Loucy (cell line): ENCODE measurements at regions not wholly inside any gene's neighbourhood (a gene's known extent, or its start where the extent isn't known, plus 50 kb on each side); places are given as distances from the start of the nearest gene placed in this dataset.

ENCODE experiments used
- H2AFZ ChIP-seq: fragments of 200-600 bp; sonication (generic); 2 replicates; pipeline ENCODE4 v1.6.0; 2016; ENCODE audit warnings: antibody characterized with exemption, mild to moderate bottlenecking, low read length, moderate library complexity
- H3F3A ChIP-seq: fragments of 200-600 bp; 2 replicates; pipeline ENCODE4 v1.6.0; 2016; ENCODE audit warnings: antibody characterized with exemption, low read depth, mild to moderate bottlenecking
- H3K27me3 ChIP-seq: fragments of 200-600 bp; sonication (generic); 2 replicates; pipeline ENCODE4 v1.6.1; 2014; ENCODE audit warnings: low read length, mild to moderate bottlenecking; ENCODE audit not compliant: insufficient read depth, poor library complexity, severe bottlenecking
- H3K36me3 ChIP-seq: fragments of 200-600 bp; sonication (generic); 2 replicates; pipeline ENCODE4 v1.6.1; 2016; ENCODE audit warnings: low read length; ENCODE audit not compliant: insufficient read depth
- H3K4me1 ChIP-seq: fragments of 200-600 bp; sonication (generic); 2 replicates; pipeline ENCODE4 v1.5.1; 2014; ENCODE audit warnings: low read length, mild to moderate bottlenecking; ENCODE audit not compliant: insufficient read depth, poor library complexity, severe bottlenecking
- H3K4me2 ChIP-seq: fragments of 200-600 bp; sonication (generic); 2 replicates; pipeline ENCODE4 v1.6.0; 2014; ENCODE audit warnings: antibody characterized with exemption, low read length, low read depth, mild to moderate bottlenecking; ENCODE audit not compliant: poor library complexity, severe bottlenecking
- H3K4me3 ChIP-seq: fragments of 200-600 bp; sonication (generic); 2 replicates; pipeline ENCODE4 v1.5.1; 2014; ENCODE audit warnings: low read length, mild to moderate bottlenecking, mixed read lengths; ENCODE audit not compliant: poor library complexity, severe bottlenecking
- H3K79me2 ChIP-seq: fragments of 200-600 bp; sonication (generic); 2 replicates; pipeline ENCODE4 v1.6.1; 2014; ENCODE audit warnings: low read length; ENCODE audit not compliant: insufficient read depth
- H3K9ac ChIP-seq: fragments of 200-600 bp; sonication (generic); 2 replicates; pipeline ENCODE4 v1.6.0; 2014; ENCODE audit warnings: mild to moderate bottlenecking, low read depth, low read length, moderate library complexity; ENCODE audit not compliant: poor library complexity, severe bottlenecking
- H3K9me2 ChIP-seq: fragments of 200-600 bp; sonication (generic); replicated peaks from 2 replicates; pipeline ENCODE4 v1.6.1; 2016; ENCODE audit warnings: low read depth, low read length, mixed read lengths
- H3K9me3 ChIP-seq: fragments of 200-600 bp; sonication (generic); 2 replicates; pipeline ENCODE4 v1.6.1; 2014; ENCODE audit warnings: mild to moderate bottlenecking, antibody characterized with exemption, low read length, low read depth; ENCODE audit not compliant: insufficient read depth
- H4K20me1 ChIP-seq: fragments of 200-600 bp; sonication (generic); 2 replicates; pipeline ENCODE4 v1.6.0; 2014; ENCODE audit warnings: antibody characterized with exemption, low read length, mild to moderate bottlenecking; ENCODE audit not compliant: insufficient read depth, poor library complexity, severe bottlenecking
- CTCF ChIP-seq: fragments of 200-600 bp; sonication (generic); conservative IDR thresholded peaks from 2 replicates; pipeline ENCODE4 v1.5.1; 2014; ENCODE audit warnings: mild to moderate bottlenecking, antibody characterized with exemption, low read length
- EZH2phosphoT487 ChIP-seq: fragments of 200-600 bp; IDR thresholded peaks from 2 replicates; pipeline ENCODE4 v1.6.1; 2018; ENCODE audit warnings: antibody characterized with exemption, mild to moderate bottlenecking, moderate library complexity, borderline replicate concordance

GRCh38 chr2:239689985-239690384, 289.2 kb upstream of the HDAC4 start:
- Histone ChIP-seq H4K20me1 (no peaks in the 10 kb centered on the region), H3K9me2 (no peaks in the 10 kb centered on the region), H3K9me3 (no peaks in the 10 kb centered on the region; the same call in 1 of the 2 replicates), H2AFZ (no peak overlapping the region), H3K4me2 (no peak overlapping the region), H3K4me1 (no peaks in the 10 kb centered on the region), H3K36me3 (no peaks in the 10 kb centered on the region), H3K27me3 (no peaks in the 10 kb centered on the region), H3K9ac (no peak overlapping the region), H3K4me3 (no peak overlapping the region), H3K79me2 (no peaks in the 10 kb centered on the region), H3F3A (no peaks in the 10 kb centered on the region)
- TF ChIP-seq CTCF, result no peak
- no peak for TF ChIP-seq EZH2phosphoT487

- TF ChIP-seq CTCF, result no peak
- no peak for TF ChIP-seq EZH2phosphoT487
- no peaks in the 10 kb centered on the region for H3K9me2 ChIP-seq
- H3K4me3 ChIP-seq, result no peak overlapping the region
- H3K9ac ChIP-seq, result no peak overlapping the region
- H3K79me2 ChIP-seq, result no peaks in the 10 kb centered on the region
- no peak overlapping the region for H2AFZ ChIP-seq
- H3K36me3 ChIP-seq, result no peaks in the 10 kb centered on the region
- no peak overlapping the region for H3K4me2 ChIP-seq
- H3K4me1 ChIP-seq, result no peaks in the 10 kb centered on the region
- no peaks in the 10 kb centered on the region for H4K20me1 ChIP-seq
- no peaks in the 10 kb centered on the region for H3K27me3 ChIP-seq
- no peaks in the 10 kb centered on the region; the same call in 1 of the 2 replicates for H3K9me3 ChIP-seq
- no peaks in the 10 kb centered on the region for H3F3A ChIP-seq
Observed at GRCh38 chr2:239689410-239689809, 288.6 kb upstream of the HDAC4 start.

GRCh38 chr2:239688840-239689239, 288.0 kb upstream of the HDAC4 start:
- Histone ChIP-seq H3K4me2 (no peak overlapping the region), H4K20me1 (no peaks in the 10 kb centered on the region), H3K4me1 (no peaks in the 10 kb centered on the region), H3K9me2 (no peaks in the 10 kb centered on the region), H3K79me2 (no peaks in the 10 kb centered on the region), H3F3A (no peaks in the 10 kb centered on the region), H3K4me3 (no peak overlapping the region), H2AFZ (no peak overlapping the region), H3K9me3 (no peaks in the 10 kb centered on the region; the same call in 1 of the 2 replicates), H3K9ac (no peak overlapping the region), H3K27me3 (no peaks in the 10 kb centered on the region), H3K36me3 (no peaks in the 10 kb centered on the region)
- TF ChIP-seq CTCF (no peak), EZH2phosphoT487 (no peak)
